ENCODE measurements at regions not wholly inside any gene's neighbourhood (a gene's known extent, or its start where the extent isn't known, plus 50 kb on each side); places are given as distances from the start of the nearest gene placed in this dataset.

GRCh38 chr14:100638211-100638855, 51.1 kb upstream of the BEGAIN start:
- no peak for DNase-seq (ENCODE audit: low read depth)

DNA sequence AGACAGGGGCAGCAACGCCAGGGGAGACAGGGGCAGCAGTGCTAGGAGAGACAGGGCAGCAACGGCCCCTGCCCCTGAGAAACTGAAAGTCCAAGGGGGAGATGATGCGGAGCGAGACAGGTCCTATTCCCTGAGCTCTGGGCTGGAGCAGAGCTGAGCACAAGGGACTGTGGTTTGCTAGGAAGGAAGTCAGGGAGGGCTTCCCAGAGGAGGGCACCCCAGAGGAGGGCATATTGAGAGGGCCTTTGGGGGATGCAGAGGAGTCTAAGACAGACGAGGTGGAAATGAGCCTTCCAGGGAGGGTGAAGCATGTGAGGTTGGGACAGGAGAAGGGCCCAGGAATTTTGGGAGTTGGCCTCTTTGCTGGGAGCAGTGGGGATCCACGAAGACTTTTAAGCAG, 52.1 kb upstream of the BEGAIN start:
- DNase-seq (ENCODE audit: low read depth): no peak

DNA sequence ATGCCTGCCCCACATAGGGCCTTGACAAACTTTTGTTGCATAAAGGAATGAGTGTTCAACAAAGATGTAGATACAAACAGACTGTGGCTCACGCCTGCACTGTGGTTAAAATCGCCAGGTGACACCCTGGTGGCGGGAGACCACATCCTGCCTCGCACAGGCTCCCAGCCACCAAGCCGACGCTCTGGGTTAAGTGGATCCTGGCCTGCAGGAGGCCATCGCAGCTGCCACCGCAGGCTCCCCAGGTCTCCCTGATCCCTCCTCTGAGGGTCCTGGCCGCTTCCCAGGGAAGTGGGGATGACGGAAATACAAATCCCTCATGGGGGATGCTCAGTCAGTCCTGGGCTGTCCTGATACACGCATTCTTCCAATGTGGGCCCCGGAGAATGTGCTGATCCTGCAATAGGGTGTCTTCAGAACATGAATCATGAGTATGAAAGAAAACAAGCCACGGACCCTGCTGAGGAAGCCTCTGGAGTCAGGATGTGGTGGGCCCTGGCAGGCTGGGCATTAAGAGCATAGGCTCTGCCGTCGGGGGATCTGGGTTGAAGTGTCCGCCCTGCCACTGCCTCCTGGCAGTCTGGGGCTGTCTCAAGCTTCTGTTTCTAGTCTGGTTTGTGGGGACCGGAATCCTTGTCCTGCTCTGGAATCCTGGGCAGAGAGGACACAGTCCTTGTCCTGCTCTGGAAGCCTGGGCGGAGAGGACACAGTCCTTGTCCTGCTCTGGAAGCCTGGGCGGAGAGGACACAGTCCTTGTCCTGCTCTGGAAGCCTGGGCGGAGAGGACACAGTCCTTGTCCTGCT, 53.5 kb upstream of the BEGAIN start:
- DNase-seq (ENCODE audit: low read depth): peak; percentile 34

DNA sequence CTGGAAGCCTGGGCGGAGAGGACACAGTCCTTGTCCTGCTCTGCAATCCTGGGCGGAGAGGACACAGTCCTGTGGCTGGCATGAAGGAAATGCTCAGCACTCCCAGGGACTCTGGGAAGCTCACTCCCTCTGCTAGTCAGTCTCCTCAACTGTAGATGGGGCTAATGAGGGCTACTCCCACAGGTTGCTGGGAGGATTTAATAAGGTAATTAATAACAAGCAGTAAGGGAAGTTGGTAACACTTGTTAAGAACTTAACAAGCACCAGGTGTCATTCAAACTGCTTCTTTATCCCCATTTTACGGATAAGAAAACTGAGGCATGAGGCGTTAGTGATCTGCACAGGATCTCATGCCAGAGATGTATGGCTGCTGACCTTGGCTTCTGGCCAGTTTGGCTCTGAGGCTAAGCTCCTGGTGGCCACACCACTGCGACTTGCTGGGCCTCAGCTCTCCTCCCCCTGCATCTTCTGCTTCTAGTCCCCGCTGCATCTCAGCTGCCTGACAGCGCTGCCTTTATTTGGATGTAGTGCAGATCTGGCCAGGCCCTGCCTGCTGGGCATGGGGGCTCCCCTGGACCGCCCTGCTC, 54.1 kb upstream of the BEGAIN start:
- no peak for DNase-seq (ENCODE audit: low read depth)

- DNase-seq (ENCODE audit: low read depth): no peak
Observed at GRCh38 chr14:100643426-100643825, 56.2 kb upstream of the BEGAIN start.

- no peak for DNase-seq (ENCODE audit: low read depth)
Observed at GRCh38 chr14:100644383-100644782, 57.2 kb upstream of the BEGAIN start.

DNA sequence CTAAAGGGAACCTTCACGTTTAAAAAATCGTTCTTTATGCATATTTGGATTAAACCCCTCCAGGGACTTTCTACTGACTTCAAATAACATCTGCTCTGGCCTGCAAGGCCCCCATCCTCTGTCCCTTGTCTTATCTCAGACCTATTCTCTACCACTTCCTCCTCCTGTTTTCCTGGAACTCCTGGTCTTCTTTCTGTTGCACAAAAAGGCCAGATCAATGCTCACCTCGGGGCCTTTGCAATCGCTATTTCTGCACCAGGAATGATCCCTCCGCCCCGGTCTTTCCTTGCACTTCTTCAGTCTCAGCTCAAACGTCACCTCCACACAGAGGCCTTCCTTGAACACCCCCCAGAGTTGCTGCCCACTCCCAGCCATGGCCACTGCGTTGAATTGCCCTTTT, 57.6 kb upstream of the BEGAIN start:
- no peak for DNase-seq (ENCODE audit: low read depth)

DNA sequence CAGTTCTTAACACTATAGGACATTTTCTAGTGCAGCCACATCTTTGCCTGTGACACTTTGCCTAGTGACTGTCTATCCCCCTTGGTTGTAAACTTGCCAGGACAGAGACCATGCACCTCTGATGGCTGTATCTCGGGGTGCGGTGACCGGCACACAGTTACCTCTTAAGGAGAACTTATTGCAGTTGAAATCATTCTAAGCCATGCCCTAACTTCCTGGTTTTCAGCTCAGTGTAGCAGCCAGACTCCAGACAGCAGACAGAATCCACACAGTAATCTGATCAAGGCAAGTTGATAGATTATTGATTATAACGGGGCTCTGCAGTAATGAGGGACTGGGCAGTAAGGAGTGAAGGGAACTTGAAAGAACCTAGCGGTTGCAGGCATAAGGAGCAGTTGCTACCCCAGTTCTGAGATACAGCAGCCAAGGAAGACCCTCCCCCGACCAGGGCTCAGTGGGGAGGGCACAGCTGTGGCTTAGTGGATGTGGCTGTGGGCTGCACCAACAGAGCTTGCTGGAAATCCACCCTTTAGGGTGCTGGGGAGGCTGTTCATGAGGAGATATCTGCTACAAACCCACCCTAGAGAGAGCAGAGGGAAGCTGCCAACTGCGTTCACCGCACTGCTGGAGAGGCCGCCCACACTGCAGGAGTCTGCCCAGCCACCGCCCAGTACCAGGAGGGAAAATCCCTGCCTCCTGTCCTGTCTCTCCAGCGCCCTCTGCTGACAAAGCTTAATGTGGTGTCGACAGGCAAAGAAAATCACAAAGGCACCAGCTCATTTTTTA, 58.2 kb upstream of the BEGAIN start:
- DNase-seq (ENCODE audit: low read depth): peak; percentile 78

DNA sequence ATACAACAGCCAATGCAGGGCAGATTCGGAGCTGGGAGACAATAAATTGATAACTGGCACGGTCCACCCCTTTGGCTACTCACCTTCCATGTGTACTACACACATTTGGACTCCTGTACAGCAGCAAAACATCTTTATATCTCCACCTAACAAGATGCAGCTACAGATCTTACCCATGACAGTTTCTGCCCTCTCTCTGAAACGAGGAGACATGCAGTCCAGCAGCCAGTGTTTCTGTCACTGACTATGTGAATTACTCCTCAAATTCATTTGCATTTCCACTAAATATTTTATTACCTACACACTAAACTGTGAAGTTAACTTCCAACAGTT, 58.7 kb upstream of the BEGAIN start:
- no peak for DNase-seq (ENCODE audit: low read depth)

- DNase-seq (ENCODE audit: low read depth): no peak
Observed at GRCh38 chr14:100648474-100649172, 61.4 kb upstream of the BEGAIN start.

DNA sequence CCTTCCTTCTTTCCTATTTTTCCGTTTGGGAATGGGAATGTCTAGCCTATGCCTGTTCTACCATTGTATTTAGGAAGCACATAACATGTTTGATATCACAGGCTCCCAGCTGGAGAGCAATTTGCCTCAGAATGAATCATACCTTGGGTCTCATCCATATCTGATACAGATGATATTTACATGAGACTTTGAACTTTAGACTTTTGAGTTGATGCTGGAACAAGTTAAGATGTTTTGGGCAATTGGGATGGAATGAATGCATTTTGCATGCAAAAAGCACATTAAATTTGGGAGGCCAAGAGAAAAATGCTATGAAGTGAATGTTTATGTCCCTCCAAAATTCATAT, 61.9 kb upstream of the BEGAIN start:
- no peak for DNase-seq (ENCODE audit: low read depth)

- no peak for DNase-seq (ENCODE audit: low read depth)
Observed at GRCh38 chr14:100651999-100652508, 64.8 kb upstream of the BEGAIN start.

DNA sequence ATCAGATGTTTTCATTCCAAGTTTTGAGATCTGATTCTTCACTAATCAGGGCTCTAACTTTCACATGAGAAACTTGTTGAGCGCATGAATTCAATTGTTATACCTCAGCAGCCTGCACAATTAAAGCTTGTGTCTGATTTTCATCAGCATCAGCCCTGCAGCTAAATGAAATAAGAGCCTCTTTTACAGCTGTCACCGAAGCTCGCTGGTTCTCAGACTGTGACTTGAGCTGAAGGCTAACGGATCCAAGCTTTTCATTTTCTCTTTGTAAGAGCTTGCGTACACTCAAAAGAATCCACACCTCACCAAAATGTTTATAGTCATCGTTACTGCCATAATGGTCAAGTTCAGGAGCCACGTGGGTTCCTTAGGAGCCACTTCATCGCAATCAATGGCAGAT, 65.5 kb upstream of the BEGAIN start:
- DNase-seq (ENCODE audit: low read depth): no peak

- peak; percentile 19 for DNase-seq (ENCODE audit: low read depth)
Observed at GRCh38 chr14:100653409-100653808, 66.2 kb upstream of the BEGAIN start.

DNA sequence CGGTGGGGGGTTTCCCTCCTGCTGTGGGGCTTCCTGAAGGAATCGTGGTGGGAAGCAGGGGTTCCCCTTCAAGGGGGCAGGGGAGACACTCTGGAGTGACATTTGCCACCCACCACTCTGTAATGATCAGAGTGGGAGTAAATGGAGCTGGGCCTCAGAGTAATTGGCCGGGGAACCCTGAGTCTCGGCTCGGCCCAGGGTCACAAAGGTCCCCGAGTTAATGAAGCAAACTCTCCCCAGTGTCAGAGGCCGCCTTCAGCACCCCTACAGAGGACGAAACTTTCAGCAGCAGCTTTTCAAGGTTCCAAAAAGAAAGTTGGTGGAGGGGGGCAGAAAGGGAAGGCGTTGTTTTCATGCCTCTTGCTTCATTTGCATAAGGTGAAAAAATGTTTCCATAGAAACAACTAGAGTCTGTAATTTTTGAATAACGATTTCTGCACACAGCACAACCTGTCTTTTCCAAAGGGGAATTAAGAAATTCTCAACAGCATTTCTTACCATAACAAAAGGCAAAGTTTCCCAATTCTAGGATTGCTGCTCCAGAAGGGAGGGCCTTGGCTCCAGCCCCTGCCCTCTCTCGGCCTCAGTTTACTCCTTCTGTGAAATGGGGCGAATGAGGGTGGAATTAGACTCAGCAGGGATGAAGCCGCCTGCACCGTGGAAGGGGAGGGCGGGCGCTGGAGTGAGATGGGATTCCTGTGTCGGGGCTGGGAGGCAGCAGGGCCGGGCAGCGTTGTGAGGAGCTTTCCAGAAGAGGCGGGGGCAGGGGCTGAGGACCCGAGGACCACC, 67.0 kb upstream of the BEGAIN start:
- no peak for DNase-seq (ENCODE audit: low read depth)

GRCh38 chr14:100654814-100655740, 67.9 kb upstream of the BEGAIN start:
- DNase-seq (ENCODE audit: low read depth): no peak

DNA sequence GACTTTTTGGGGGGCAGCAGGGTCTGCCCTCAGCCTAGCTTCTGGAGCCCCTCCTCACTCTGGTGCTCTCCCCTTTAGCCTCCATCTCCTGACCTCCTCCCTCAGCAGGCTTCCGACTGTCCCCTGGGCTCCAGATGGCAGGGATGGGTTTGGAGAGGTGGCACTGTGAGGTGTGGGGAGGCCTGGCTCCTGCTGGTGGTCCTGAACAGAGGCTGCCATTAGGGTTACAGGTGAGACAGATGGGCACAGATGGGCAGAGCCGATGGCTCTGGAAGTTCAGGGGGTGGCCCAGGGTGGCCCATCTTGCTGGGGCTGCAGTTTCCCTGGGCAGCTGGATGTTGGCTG, 68.5 kb upstream of the BEGAIN start:
- no peak for DNase-seq (ENCODE audit: low read depth)

GRCh38 chr14:100656996-100657395, 69.7 kb upstream of the DLK1 start:
- no peak for DNase-seq (ENCODE audit: low read depth)

DNA sequence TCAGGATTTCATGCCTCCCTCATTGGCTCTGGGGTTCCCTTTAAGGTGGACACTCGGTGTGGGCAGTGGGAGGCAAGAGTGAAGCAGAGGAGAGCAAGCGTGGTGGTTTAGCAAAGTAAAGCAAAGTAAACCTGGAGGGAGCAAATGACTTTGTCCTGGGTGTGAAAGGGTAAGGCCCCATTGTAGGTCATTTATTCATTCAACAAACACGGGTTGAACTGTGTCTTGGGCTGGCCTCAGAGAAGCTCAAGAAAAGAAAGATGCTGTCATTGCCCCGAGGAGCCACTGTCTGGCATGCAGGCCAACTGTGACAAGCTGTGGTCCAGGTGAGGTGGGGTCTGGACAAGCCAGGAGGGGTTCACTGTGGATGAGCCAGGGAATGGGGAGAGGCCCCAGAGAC, 68.9 kb upstream of the DLK1 start:
- no peak for DNase-seq (ENCODE audit: low read depth)

DNA sequence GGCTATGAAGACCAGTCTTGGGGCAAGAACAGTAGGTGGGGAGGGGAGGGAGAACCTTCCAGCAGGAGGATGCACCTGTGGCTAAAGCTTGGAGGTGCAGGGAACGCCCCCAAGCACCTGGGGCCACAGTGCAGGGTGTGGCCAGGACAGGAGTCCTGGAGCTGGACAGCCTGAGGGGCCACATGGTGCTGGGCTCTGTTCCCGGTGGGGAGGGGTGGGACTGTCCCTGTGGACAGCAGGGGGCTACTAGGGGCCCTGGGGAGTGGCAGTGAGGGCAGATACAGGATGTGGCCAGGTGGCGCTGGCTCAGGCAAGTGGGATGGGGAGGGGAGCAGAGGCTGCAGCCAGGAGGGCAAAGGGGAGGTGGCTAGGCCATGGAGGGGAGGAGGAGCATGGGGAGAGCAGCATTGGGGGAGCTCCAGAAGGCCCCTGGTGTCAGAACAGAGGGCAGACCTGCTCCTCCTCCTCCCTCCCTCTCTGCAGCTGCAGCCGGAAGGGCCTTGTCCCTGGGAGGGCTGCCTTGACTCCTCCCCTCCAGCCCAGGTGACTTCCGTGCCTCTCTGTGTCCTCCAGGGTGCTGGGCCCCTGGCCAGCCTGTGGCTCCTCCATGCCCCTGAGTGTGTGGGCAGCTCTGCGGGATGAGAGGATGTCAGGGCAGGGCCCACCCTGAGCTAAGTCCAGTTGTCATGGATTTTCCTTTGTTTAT, 68.4 kb upstream of the DLK1 start:
- DNase-seq (ENCODE audit: low read depth): no peak

Data from stimulated activated CD4-positive, alpha-beta T cell treated with anti-CD3 and anti-CD28 coated beads, Interleukin-2, amount 100 ng/mL, for 4 hours (primary cell).